ENCODE measurements at regions not wholly inside any gene's neighbourhood (a gene's known extent, or its start where the extent isn't known, plus 50 kb on each side); places are given as distances from the start of the nearest gene placed in this dataset.

GRCh38 chr4:116824172-116824571, 261.2 kb downstream of the TRAM1L1 start:
- no peak overlapping the region for H3K4me3 ChIP-seq (ENCODE audit: low read depth, low read length)
- DNase-seq (ENCODE audit: low read depth), result no peak
- TF ChIP-seq, protein P1, sequence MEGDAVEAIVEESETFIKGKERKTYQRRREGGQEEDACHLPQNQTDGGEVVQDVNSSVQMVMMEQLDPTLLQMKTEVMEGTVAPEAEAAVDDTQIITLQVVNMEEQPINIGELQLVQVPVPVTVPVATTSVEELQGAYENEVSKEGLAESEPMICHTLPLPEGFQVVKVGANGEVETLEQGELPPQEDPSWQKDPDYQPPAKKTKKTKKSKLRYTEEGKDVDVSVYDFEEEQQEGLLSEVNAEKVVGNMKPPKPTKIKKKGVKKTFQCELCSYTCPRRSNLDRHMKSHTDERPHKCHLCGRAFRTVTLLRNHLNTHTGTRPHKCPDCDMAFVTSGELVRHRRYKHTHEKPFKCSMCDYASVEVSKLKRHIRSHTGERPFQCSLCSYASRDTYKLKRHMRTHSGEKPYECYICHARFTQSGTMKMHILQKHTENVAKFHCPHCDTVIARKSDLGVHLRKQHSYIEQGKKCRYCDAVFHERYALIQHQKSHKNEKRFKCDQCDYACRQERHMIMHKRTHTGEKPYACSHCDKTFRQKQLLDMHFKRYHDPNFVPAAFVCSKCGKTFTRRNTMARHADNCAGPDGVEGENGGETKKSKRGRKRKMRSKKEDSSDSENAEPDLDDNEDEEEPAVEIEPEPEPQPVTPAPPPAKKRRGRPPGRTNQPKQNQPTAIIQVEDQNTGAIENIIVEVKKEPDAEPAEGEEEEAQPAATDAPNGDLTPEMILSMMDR (conservative IDR thresholded peaks at IDR 0.05; ENCODE audit: low read depth, low read length), result no peak

DNA sequence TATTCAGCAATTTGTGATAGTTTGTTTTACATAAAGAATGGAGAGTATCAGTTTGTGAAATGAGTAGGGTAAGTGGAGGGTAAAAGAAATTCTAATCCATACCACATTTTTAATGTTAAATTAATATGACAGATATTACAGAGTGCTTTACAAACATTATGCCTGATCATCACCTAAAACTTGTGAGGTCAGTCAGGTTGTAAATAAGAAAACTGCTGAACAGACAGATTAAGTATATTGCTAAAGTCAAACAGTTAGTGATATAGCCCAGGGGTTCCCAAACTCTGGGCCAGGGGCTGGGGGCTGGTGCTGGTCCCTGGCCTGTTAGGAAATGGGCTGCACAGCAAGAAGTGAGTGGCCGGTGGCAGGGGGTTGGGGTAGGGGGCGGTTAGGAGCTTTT, 273.6 kb downstream of the TRAM1L1 start:
- TF ChIP-seq, protein P1 (conservative IDR thresholded peaks at IDR 0.05; ENCODE audit: low read depth, low read length), result no peak
- DNase-seq (ENCODE audit: low read depth), result no peak
- no peak overlapping the region for H3K4me3 ChIP-seq (ENCODE audit: low read depth, low read length)

DNA sequence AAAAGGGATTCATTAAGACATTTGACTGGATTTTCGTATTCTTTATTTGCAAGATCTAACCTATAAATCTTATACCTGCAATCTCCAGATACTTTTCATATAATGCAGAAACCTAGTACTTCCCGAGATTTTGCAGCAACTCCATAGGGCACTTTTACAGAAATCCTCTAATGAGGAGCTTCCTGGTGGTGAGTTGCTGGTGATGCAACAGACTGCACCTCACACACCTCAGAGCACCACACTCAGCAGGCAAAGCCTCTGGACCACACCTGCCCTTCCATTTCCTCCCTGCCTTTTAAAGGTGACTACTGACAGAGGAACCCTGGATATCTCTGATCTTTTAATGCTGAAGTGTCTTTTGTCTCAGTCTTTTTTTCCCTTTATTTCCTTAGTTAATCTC, 289.4 kb downstream of the TRAM1L1 start:
- no peak overlapping the region for H3K4me3 ChIP-seq (ENCODE audit: low read depth, low read length)
- TF ChIP-seq, protein P1 (conservative IDR thresholded peaks at IDR 0.05; ENCODE audit: low read depth, low read length), result no peak
- no peak for DNase-seq (ENCODE audit: low read depth)

- TF ChIP-seq, protein P1 (conservative IDR thresholded peaks at IDR 0.05; ENCODE audit: low read depth, low read length), result no peak
- DNase-seq (ENCODE audit: low read depth), result no peak
Observed at GRCh38 chr4:116788723-116789122, 296.7 kb downstream of the TRAM1L1 start.

DNA sequence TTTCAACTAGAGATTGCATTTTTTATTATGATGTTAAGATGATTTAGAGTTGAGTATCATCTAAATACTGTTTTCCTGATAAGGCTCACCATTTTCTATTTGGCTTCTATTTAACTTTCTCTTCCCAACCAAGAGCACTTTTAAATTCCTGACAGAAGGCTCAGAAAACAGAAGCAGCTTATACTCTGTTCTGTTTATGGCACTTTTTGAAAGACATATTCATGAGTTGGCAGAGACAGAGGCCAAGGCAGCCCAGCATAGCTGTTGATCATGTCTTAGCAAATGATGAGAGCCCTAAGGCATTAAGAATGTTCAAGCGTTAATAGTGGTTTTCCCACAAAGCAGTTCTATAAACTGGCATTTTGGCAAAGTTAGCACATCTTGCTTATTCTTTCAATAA, 330.3 kb downstream of the TRAM1L1 start:
- H3K4me3 ChIP-seq (ENCODE audit: low read depth, low read length), result no peak overlapping the region
- DNase-seq (ENCODE audit: low read depth), result no peak
- TF ChIP-seq, protein P1 (conservative IDR thresholded peaks at IDR 0.05; ENCODE audit: low read depth, low read length), result no peak

More at GRCh38 chr4:116788723-116789122, 296.7 kb downstream of the TRAM1L1 start:
- H3K4me3 ChIP-seq (ENCODE audit: low read depth, low read length), result no peak overlapping the region

DNA sequence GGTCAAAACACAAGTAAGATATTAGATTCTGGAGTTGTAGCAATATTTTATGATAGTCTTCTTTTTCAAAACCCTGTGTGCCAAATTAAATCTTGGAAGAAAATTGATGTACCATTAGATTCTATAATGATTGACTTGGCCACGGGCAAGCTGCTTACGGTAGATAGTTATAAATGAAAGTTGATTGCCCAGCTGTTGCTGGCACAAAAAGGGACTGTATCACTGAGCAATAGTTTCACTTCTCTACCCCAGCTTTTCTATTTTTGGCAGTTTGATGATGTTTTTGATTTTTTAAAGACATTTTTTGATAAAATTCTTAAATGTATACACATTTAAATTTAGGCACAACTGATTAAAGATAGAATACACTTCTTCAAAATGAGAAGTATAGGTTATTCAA, 333.3 kb downstream of the TRAM1L1 start:
- TF ChIP-seq, protein P1 (conservative IDR thresholded peaks at IDR 0.05; ENCODE audit: low read depth, low read length), result no peak
- H3K4me3 ChIP-seq (ENCODE audit: low read depth, low read length), result no peak overlapping the region
- no peak for DNase-seq (ENCODE audit: low read depth)

DNA sequence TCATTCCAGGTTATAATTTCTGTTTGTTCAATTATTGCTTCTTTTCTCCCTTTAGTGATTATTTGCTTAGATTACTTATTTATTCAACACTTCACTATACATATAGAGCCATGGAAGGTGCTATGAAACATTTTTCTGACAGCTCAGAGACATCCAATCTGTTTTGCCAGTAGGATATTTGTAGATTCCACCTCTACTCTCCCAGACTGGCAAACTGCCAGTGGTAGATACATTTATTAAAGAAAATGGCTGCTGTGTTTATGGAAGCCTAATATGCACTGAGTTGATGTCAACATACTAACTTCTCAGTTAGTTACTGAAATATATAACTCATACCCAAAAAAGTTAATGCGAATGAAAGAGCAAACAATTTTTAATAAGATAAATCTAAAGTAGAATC, 348.6 kb downstream of the TRAM1L1 start:
- DNase-seq (ENCODE audit: low read depth), result no peak
- TF ChIP-seq, protein P1 (conservative IDR thresholded peaks at IDR 0.05; ENCODE audit: low read depth, low read length), result no peak
- no peak overlapping the region for H3K4me3 ChIP-seq (ENCODE audit: low read depth, low read length)

Data from epithelial cell of proximal tubule (primary cell).